Mesothelial cell of epicardium (in vitro differentiated cells): ENCODE measurements at regions not wholly inside any gene's neighbourhood (a gene's known extent, or its start where the extent isn't known, plus 50 kb on each side); places are given as distances from the start of the nearest gene placed in this dataset.

Source experiments
- DNase-seq, 2 experiments: peaks; one replicate each; pipeline ENCODE4 v3.0.0; 2021; ENCODE audit warnings: low spot score in 2 of 2; ENCODE audit not compliant: unreplicated experiment in 2 of 2
- H3K27ac Mint-ChIP-seq: 2 replicates; pipeline ENCODE4 v1.8.0; 2021; ENCODE audit warnings: mixed read lengths
- H3K27me3 Mint-ChIP-seq: 2 replicates; pipeline ENCODE4 v1.8.0; 2021; ENCODE audit warnings: low read depth, mixed read lengths
- H3K36me3 Mint-ChIP-seq: 2 replicates; pipeline ENCODE4 v1.8.0; 2021; ENCODE audit warnings: mixed read lengths
- H3K4me1 Mint-ChIP-seq: 2 replicates; pipeline ENCODE4 v1.8.0; 2021; ENCODE audit warnings: mixed read lengths
- H3K4me3 Mint-ChIP-seq: 2 replicates; pipeline ENCODE4 v1.8.0; 2021; ENCODE audit warnings: mild to moderate bottlenecking, moderate library complexity, mixed read lengths
- H3K9me3 Mint-ChIP-seq: 2 replicates; pipeline ENCODE4 v1.8.0; 2021; ENCODE audit warnings: mixed read lengths
- CTCF ChIP-seq: fragments of 200-600 bp; sonication (generic); IDR thresholded peaks from one replicate; pipeline ENCODE4 v1.5.0; 2021; ENCODE audit warnings: antibody characterized with exemption; ENCODE audit not compliant: unreplicated experiment

DNA sequence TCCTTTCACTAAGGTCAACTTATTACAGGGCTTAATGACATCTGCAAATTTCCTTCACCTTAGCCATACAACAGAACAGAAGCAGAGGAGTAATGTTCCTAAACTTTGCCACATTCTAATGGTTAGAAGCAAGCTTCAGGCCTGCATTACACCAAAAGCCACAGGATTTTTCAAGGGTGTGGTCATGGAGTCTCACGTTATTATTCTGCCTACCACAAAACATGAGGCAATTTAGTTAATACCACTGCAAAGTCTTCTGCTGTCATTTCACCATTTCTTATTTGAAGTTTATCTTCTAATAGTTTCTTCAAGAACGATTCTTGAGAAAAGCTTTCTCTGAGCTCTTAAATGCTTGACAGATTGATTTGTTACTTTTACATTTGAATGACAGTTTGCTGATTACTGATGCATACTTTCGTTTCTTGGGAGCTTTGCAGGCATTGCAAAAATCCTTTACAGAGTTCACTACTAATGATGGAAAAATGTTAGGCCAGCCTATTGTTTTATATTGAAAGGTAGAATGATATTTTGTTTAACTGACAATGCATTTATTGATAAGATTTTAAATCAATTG, 1257.1 kb downstream of the NSUN3 start:
- Mint-ChIP-seq H3K36me3 (peaks cover 10% of the 10 kb centered on the region), H3K27me3 (no peaks in the 10 kb centered on the region), H3K4me3 (no peak overlapping the region), H3K4me1 (peaks cover 8% of the 10 kb centered on the region), H3K27ac (no peak overlapping the region), H3K9me3 (peaks cover 28% of the 10 kb centered on the region)
- no peak for TF ChIP-seq CTCF
- no peak for DNase-seq

GRCh38 chr3:95327478-95327877, 1264.6 kb downstream of the NSUN3 start:
- no peaks in the 10 kb centered on the region for H3K4me1 Mint-ChIP-seq
- H3K4me3 Mint-ChIP-seq = no peak overlapping the region
- H3K27me3 Mint-ChIP-seq = no peaks in the 10 kb centered on the region
- peaks cover 15% of the 10 kb centered on the region for H3K36me3 Mint-ChIP-seq
- DNase-seq = no peak
- H3K9me3 Mint-ChIP-seq = peaks cover 42% of the 10 kb centered on the region
- H3K27ac Mint-ChIP-seq = no peak overlapping the region
- no peak for TF ChIP-seq CTCF

GRCh38 chr3:95333826-95334225, 1271.0 kb downstream of the NSUN3 start:
- Mint-ChIP-seq H3K4me1 (peaks cover 7% of the 10 kb centered on the region), H3K27me3 (no peaks in the 10 kb centered on the region), H3K9me3 (peaks cover 3% of the 10 kb centered on the region), H3K4me3 (no peak overlapping the region), H3K27ac (no peak overlapping the region), H3K36me3 (no peaks in the 10 kb centered on the region)
- no peak for TF ChIP-seq CTCF
- DNase-seq = no peak

- no peak overlapping the region for H3K27ac Mint-ChIP-seq
- TF ChIP-seq CTCF = no peak
- H3K4me3 Mint-ChIP-seq = no peak overlapping the region
- peaks cover 7% of the 10 kb centered on the region for H3K4me1 Mint-ChIP-seq
- DNase-seq = no peak
- no peaks in the 10 kb centered on the region for H3K36me3 Mint-ChIP-seq
- H3K27me3 Mint-ChIP-seq = no peaks in the 10 kb centered on the region
- H3K9me3 Mint-ChIP-seq = peaks cover 3% of the 10 kb centered on the region
These were observed 1271.6 kb downstream of the NSUN3 start for GRCh38 chr3:95334461-95334860.

- Mint-ChIP-seq H3K4me3 (no peak overlapping the region), H3K27ac (no peak overlapping the region), H3K36me3 (no peaks in the 10 kb centered on the region), H3K9me3 (peaks cover 8% of the 10 kb centered on the region), H3K4me1 (peaks cover 7% of the 10 kb centered on the region), H3K27me3 (no peaks in the 10 kb centered on the region)
- DNase-seq = no peak
- no peak for TF ChIP-seq CTCF
These were observed 1272.7 kb downstream of the NSUN3 start for GRCh38 chr3:95335517-95335916.

DNA sequence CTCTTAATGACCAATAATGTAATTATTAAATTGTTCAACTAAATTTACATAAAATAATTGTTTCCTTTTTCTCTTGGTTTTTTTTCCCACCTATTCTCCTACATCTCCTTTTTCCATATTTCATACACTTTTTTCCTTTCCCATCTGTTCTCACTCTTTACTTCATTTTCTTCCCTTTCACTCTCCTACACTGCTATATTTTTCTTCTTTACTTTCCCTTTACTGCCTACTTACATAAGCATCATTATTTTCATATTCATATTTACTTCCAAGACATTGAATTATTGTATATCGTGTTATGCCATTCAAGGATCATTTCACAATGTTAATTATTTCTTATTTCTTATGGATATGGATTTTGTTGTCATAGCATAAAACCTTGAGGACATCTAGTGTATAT, 1275.6 kb downstream of the NSUN3 start:
- DNase-seq = no peak
- H3K9me3 Mint-ChIP-seq = peaks cover 8% of the 10 kb centered on the region
- H3K4me3 Mint-ChIP-seq = no peak overlapping the region
- H3K36me3 Mint-ChIP-seq = no peaks in the 10 kb centered on the region
- no peak for TF ChIP-seq CTCF
- no peaks in the 10 kb centered on the region for H3K27me3 Mint-ChIP-seq
- no peak overlapping the region for H3K27ac Mint-ChIP-seq
- H3K4me1 Mint-ChIP-seq = peaks cover 7% of the 10 kb centered on the region
